ENCODE measurements at regions not wholly inside any gene's neighbourhood (a gene's known extent, or its start where the extent isn't known, plus 50 kb on each side); places are given as distances from the start of the nearest gene placed in this dataset.

GRCh38 chr13:42477596-42478190, 96.3 kb upstream of the TNFSF11 start:
- no peak overlapping the region for H3K4me3 ChIP-seq (ENCODE audit: low read length)

GRCh38 chr13:42478531-42479156, 95.3 kb upstream of the TNFSF11 start:
- H4K20me1 ChIP-seq (ENCODE audit: control insufficient read depth, insufficient read depth, low read depth, low read length): no peaks in the 10 kb centered on the region
- H3K4me1 ChIP-seq (ENCODE audit: control insufficient read depth, low read length): no peaks in the 10 kb centered on the region
- H3K9me3 ChIP-seq (ENCODE audit: control insufficient read depth, insufficient read depth, low read length): no peaks in the 10 kb centered on the region
- H3K27ac ChIP-seq (ENCODE audit: low read depth, low read length): no peak overlapping the region
- H3K36me3 ChIP-seq (ENCODE audit: control insufficient read depth, low read length): no peaks in the 10 kb centered on the region
- no peak overlapping the region for H3K4me2 ChIP-seq (ENCODE audit: low read length)
- no peak for TF ChIP-seq EZH2phosphoT487 (IDR thresholded peaks at IDR 0.05; ENCODE audit: borderline replicate concordance, low read length)
- TF ChIP-seq CTCF (IDR thresholded peaks at IDR 0.05; ENCODE audit: low read depth, low read length, poor library complexity, severe bottlenecking): peak; percentile 26
- H3K79me2 ChIP-seq (ENCODE audit: control insufficient read depth, low read length): no peaks in the 10 kb centered on the region
- no peaks in the 10 kb centered on the region for H3F3A ChIP-seq (ENCODE audit: control insufficient read depth, insufficient read depth)
- no peak overlapping the region for H3K4me3 ChIP-seq (ENCODE audit: low read length)
- H3K9me2 ChIP-seq (replicated peaks; ENCODE audit: control insufficient read depth, low read length): no peaks in the 10 kb centered on the region
- H3K27me3 ChIP-seq (ENCODE audit: control insufficient read depth, low read length): no peaks in the 10 kb centered on the region

More at GRCh38 chr13:42477596-42478190, 96.3 kb upstream of the TNFSF11 start:
- Histone ChIP-seq H3K9me3 (ENCODE audit: control insufficient read depth, insufficient read depth, low read length) (no peaks in the 10 kb centered on the region), H3K4me1 (ENCODE audit: control insufficient read depth, low read length) (no peaks in the 10 kb centered on the region), H3K79me2 (ENCODE audit: control insufficient read depth, low read length) (no peaks in the 10 kb centered on the region), H4K20me1 (ENCODE audit: control insufficient read depth, insufficient read depth, low read depth, low read length) (no peaks in the 10 kb centered on the region), H3K27ac (ENCODE audit: low read depth, low read length) (no peak overlapping the region), H3K36me3 (ENCODE audit: control insufficient read depth, low read length) (no peaks in the 10 kb centered on the region), H3F3A (ENCODE audit: control insufficient read depth, insufficient read depth) (no peaks in the 10 kb centered on the region), H3K4me2 (ENCODE audit: low read length) (no peak overlapping the region), H3K9me2 (replicated peaks; ENCODE audit: control insufficient read depth, low read length) (no peaks in the 10 kb centered on the region), H3K27me3 (ENCODE audit: control insufficient read depth, low read length) (no peaks in the 10 kb centered on the region)
- TF ChIP-seq EZH2phosphoT487 (IDR thresholded peaks at IDR 0.05; ENCODE audit: borderline replicate concordance, low read length) (no peak), CTCF (IDR thresholded peaks at IDR 0.05; ENCODE audit: low read depth, low read length, poor library complexity, severe bottlenecking) (no peak)

GRCh38 chr13:42484386-42484785, 89.6 kb upstream of the TNFSF11 start:
- Histone ChIP-seq H3K4me2 (ENCODE audit: low read length) (no peak overlapping the region), H3K9me2 (replicated peaks; ENCODE audit: control insufficient read depth, low read length) (no peaks in the 10 kb centered on the region), H3K4me1 (ENCODE audit: control insufficient read depth, low read length) (no peaks in the 10 kb centered on the region), H3K27ac (ENCODE audit: low read depth, low read length) (no peak overlapping the region), H3F3A (ENCODE audit: control insufficient read depth, insufficient read depth) (no peaks in the 10 kb centered on the region), H3K79me2 (ENCODE audit: control insufficient read depth, low read length) (no peaks in the 10 kb centered on the region), H3K4me3 (ENCODE audit: low read length) (no peak overlapping the region), H3K9me3 (ENCODE audit: control insufficient read depth, insufficient read depth, low read length) (no peaks in the 10 kb centered on the region), H3K36me3 (ENCODE audit: control insufficient read depth, low read length) (no peaks in the 10 kb centered on the region), H3K27me3 (ENCODE audit: control insufficient read depth, low read length) (no peaks in the 10 kb centered on the region), H4K20me1 (ENCODE audit: control insufficient read depth, insufficient read depth, low read depth, low read length) (no peaks in the 10 kb centered on the region)
- TF ChIP-seq EZH2phosphoT487 (IDR thresholded peaks at IDR 0.05; ENCODE audit: borderline replicate concordance, low read length) (no peak), CTCF (IDR thresholded peaks at IDR 0.05; ENCODE audit: low read depth, low read length, poor library complexity, severe bottlenecking) (no peak)
